ENCODE measurements at regions not wholly inside any gene's neighbourhood (a gene's known extent, or its start where the extent isn't known, plus 50 kb on each side); places are given as distances from the start of the nearest gene placed in this dataset.

- TF ChIP-seq CTCF (IDR thresholded peaks at IDR 0.05), result no peak
- no peak for TF ChIP-seq POLR2A (IDR thresholded peaks at IDR 0.05)
Observed at GRCh38 chr7:52079726-52080125, 763.1 kb upstream of the COBL start.

Data from thyroid gland (tissue), 4 donors.